GM21381 (cell line): ENCODE measurements at regions not wholly inside any gene's neighbourhood (a gene's known extent, or its start where the extent isn't known, plus 50 kb on each side); places are given as distances from the start of the nearest gene placed in this dataset.

Source experiments
- ATAC-seq: cut with Tn5 transposase; IDR thresholded peaks from one replicate; pipeline ENCODE4 v1.9.1; 2021; ENCODE audit warnings: mild to moderate bottlenecking, moderate library complexity; ENCODE audit not compliant: unreplicated experiment

GRCh38 chr12:34361721-34362316 is 339.5 kb downstream of the ALG10 start:
- no peak for ATAC-seq

DNA sequence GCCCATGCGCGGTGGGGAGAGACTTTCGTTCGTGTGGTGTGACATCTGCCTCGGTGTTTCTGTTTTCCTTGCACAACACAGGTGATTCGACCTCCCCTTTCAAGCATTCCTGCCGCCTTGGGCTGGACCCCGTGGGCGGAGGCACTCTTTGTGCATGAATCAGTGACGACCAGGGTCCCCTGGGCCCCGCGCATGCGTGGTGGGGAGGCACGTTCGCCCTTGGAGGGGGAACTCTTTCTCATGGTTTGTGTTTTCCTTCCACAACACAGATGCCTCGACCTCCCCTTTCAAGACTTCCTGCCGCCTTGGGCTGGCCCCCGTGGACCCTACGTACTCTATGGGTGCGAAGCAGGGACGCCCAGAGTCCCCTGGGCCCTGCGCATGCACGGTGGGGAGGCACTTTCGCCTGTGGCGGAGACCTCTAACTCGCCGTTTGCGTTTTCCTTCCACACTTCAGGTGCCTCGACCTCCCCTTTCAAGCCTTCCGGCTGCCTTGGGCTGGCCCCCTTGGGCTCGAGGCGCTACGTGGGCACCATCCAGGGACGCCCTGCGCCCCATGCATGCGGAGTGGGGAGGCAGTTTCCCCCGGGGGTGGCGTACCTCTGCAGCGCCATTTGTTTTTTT is 340.9 kb downstream of the ALG10 start:
- ATAC-seq, result no peak

GRCh38 chr12:34368079-34368478 is 345.8 kb downstream of the ALG10 start:
- no peak for ATAC-seq

DNA sequence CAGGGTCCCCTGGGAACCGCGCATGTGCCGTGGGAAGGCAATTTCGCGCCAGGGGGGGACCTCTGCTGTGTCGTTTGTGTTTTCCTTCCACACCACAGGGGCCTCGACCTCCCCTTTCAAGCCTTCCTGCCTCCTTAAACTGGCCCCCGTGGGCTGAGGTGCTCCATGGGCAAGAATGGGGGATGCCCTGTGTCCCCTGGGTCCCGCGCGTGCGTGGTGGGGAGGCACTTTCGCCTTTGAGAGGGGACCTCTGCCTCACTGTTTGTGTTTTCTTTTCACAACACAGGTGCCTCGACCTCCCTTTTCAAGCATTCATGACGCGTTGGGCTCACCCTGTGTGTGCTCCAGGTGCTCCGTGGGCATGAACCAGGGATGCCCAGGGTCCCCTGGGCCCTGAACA is 348.8 kb downstream of the ALG10 start:
- ATAC-seq, result no peak

DNA sequence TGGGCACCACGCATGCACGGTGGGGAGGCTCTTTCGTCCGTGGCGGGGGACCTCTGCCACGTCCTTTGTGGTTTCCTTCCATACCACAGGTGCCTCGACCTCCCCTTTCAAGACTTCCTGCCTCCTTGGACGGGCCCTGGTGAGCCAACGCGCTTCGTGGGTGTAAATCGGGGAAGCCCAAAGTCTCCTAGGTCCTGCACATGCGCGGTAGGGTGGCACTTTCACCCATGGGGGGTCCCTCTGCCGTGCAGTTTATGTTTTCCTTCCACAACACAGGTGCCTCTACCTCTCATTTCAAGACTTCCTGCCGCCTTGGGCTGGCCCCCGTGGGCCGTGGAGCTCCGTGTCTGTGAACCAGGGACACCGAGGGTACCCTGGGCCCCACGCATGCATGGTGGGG is 349.7 kb downstream of the ALG10 start:
- ATAC-seq, result no peak

- ATAC-seq, result no peak
Observed at GRCh38 chr12:34373926-34374325, 351.6 kb downstream of the ALG10 start.

DNA sequence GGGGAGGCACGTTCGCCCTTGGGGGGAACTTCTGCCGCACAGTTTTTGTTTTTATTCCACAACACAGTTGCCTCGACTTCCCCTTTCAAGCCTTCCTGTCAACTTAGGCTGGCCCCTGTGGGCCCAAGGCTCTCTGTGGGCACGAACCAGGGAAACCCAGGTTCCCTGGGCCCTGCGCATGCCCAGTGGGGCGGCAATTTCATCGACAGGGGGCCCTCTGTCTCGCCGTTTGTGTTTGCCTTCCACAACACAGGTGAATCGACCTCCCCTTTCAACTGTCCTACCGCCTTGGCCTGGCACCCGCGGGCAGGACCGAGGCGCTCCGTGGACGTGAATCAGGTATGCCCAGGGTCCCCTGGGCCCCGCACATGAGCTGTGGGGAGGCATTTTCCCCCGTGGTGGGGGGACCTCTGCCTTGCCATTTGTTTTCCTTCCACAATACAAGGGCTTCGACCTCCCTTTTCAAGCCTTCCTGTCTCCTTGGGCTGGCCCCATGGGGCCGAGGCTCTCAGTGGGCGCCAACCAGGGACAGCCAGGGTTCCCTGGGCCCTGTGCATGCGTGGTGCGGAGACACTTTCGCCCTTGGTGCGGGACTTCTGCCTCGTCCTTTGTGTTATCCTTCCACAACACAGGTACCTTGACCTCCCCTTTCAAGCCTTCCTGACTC is 354.0 kb downstream of the ALG10 start:
- ATAC-seq, result no peak

- ATAC-seq, result no peak
Observed at GRCh38 chr12:34377243-34378035, 355.1 kb downstream of the ALG10 start.

DNA sequence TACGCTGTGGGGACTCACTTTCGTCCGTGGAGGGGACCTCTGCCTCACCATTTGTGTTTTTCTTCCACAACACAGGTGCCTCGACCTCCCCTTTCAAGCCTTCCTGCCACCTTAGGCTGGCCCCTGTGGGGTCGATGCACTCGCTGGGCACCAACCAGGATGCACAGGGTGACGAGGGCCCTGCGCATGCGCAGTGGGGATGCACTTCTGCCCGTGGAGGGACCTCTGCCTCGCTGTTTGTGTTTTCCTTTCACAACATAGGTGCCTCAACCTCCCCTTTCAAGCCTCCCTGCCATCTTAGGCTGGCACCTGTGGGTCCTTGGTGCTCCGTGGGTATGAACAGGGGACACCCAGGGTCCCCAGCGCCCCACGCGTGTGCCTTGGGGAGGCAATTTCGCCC is 356.8 kb downstream of the ALG10 start:
- ATAC-seq, result no peak

GRCh38 chr12:34384693-34385092 is 362.4 kb downstream of the ALG10 start:
- ATAC-seq, result no peak

DNA sequence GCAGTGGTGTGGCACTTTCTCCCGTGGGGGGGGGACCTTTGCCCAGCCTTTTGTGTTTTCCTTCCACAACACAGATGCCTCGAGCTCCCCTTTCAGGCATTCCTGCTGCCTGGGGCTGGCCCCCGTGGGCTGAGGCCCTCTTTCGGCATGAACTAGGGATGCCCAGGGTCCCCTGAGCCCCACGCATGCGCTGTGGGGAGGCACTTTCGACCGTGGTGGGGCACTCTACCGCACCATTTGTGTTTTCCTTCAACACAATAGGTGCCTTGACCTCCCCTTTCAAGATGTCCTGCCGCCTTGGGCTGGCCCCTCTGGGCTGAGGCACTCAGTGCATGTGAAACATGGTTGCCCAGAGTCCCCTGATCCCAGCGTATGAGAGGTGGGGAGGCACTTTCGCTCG is 363.7 kb downstream of the ALG10 start:
- ATAC-seq, result no peak

DNA sequence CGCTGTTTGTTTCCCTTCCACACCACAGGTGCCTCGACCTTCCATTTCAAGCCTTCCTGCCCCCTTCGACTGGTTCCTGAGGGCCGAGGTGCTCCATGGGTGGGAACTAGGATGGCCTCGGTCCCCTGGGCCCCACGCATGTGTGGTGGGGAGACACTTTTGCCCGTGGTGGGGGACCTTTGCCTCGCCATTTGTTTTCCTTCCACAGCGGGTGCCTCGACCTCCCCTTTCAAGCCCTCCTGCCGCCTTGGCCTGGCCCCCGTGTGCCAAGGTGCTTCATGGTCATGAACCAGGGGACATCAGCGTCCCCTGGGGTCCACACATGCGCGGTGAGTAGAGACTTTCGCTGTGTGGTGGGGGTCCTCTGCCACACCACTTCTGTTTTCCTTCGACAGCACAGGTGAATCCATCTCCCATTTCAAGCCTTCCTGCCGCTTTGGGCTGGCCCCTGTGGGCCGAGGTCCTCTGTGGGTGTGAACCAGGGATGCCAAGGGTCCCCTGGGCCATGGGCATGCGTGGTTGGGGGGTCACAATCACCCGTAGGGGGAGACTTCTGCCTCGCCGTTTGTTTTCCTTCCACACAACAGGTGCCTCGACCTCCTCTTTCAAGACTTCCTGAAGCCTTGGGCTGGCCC is 364.4 kb downstream of the ALG10 start:
- no peak for ATAC-seq

- ATAC-seq, result no peak
Observed at GRCh38 chr12:34387711-34388635, 365.7 kb downstream of the ALG10 start.

- no peak for ATAC-seq
Observed at GRCh38 chr12:34388636-34389377, 366.5 kb downstream of the ALG10 start.

- ATAC-seq, result no peak
Observed at GRCh38 chr12:34389378-34390170, 367.3 kb downstream of the ALG10 start.

DNA sequence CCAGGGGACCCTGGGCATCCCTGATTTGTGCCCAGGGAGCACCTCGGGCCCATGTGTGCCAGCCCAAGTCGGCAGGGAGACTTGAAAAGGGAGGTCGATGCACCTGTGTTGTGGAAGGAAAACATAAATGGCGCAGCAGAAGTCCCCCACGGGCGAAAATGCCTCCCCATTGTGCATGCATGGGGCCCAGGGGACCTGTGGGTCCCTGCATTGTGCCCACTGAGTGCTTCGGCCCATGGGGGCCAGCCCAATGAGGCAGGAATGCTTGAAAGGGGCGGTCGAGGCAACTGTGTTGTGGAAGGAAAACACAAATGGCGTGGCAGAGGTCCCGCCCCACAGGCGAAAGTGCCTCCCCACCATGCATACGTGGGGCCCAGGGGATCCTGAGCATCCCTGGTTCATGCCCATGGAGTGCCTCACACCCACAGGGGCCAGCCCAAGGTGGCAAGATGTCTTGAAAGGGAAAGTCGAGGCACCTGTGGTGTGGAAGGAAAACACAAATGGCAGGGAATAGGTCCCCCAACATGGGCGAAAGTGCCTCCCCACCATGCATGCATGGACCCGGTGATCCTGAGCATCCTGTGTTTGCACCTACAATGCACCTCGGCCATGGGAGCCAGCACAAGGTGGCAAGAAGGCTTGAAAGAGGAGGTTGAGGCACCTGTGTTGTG is 368.0 kb downstream of the ALG10 start:
- ATAC-seq, result no peak

DNA sequence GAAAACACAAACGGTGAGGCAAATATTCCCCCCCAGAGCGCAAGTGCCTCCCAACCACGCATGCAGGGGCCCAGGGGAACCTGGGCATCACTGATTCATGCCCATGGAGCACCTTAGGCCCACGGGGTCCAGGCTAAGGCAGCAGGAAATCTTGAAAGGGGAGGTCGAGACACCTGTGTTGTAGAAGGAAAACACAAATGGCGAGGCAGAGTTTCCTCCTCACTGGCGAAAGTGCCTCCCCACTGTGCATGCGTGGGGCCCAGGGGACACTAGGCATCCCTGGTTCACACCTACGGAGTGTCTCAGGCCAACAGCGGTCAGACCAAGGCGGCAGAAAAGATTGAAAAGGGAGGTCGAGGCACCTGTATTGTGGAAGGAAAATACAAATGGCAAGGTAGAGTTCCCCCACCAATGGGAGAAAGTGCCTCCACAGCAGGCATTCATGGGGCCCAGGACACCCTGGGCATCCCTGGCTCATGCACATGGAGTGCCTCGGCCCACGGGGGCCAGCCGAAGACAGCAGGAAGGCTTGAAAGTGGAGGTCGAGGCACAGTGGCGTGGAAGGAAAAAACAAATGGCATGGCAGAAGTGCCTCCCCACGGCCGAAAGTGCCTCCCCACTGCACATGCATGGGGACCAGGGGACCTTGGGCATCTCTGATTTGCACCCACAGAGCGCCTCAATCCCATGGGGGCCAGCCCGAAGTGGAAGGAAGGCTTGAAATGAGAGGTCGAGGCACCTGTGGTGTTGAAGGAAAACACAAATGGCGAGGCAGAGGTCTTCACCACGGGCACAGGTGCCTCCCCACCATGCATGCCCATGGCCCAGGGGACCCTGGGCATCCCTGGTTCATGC is 368.8 kb downstream of the ALG10 start:
- no peak for ATAC-seq
